ENCODE measurements at regions not wholly inside any gene's neighbourhood (a gene's known extent, or its start where the extent isn't known, plus 50 kb on each side); places are given as distances from the start of the nearest gene placed in this dataset.

GRCh38 chr1:30191154-30191702 is 532.2 kb downstream of the MATN1 start:
- peak; percentile 13 for DNase-seq

- no peak for DNase-seq
These were observed 532.8 kb downstream of the MATN1 start for GRCh38 chr1:30190511-30191153.

- no peak for DNase-seq
These were observed 533.4 kb downstream of the MATN1 start for GRCh38 chr1:30189818-30190500.

GRCh38 chr1:30188999-30189398 is 534.4 kb downstream of the MATN1 start:
- no peak for DNase-seq

- no peak for DNase-seq
These were observed 535.1 kb downstream of the MATN1 start for GRCh38 chr1:30188329-30188728.

GRCh38 chr1:30187413-30188023 is 535.9 kb downstream of the MATN1 start:
- DNase-seq = no peak

GRCh38 chr1:30186586-30186985 is 536.8 kb downstream of the MATN1 start:
- no peak for DNase-seq

GRCh38 chr1:30185809-30186208 is 537.6 kb downstream of the MATN1 start:
- DNase-seq = no peak

GRCh38 chr1:30185313-30185712 is 538.1 kb downstream of the MATN1 start:
- no peak for DNase-seq

- no peak for DNase-seq
These were observed 538.8 kb downstream of the MATN1 start for GRCh38 chr1:30184393-30185141.

- no peak for DNase-seq
These were observed 539.5 kb downstream of the MATN1 start for GRCh38 chr1:30183895-30184294.

- no peak for DNase-seq
These were observed 540.4 kb downstream of the MATN1 start for GRCh38 chr1:30183006-30183405.

GRCh38 chr1:30179942-30180543 is 543.3 kb downstream of the MATN1 start:
- no peak for DNase-seq

- no peak for DNase-seq
These were observed 546.9 kb downstream of the MATN1 start for GRCh38 chr1:30176477-30176876.

GRCh38 chr1:30174499-30174898 is 548.9 kb downstream of the MATN1 start:
- DNase-seq = no peak

- no peak for DNase-seq
These were observed 549.8 kb downstream of the MATN1 start for GRCh38 chr1:30173560-30173959.

- no peak for DNase-seq
These were observed 550.6 kb downstream of the MATN1 start for GRCh38 chr1:30172757-30173156.

- no peak for DNase-seq
These were observed 551.1 kb downstream of the MATN1 start for GRCh38 chr1:30172299-30172694.

GRCh38 chr1:30171537-30172298 is 551.7 kb downstream of the MATN1 start:
- DNase-seq = no peak

- no peak for DNase-seq
These were observed 554.1 kb downstream of the MATN1 start for GRCh38 chr1:30169269-30169668.

- DNase-seq = no peak
These were observed 557.2 kb downstream of the MATN1 start for GRCh38 chr1:30166174-30166573.

GRCh38 chr1:30165116-30165515 is 558.3 kb downstream of the MATN1 start:
- no peak for DNase-seq
